GM12864 (cell line): ENCODE measurements at regions not wholly inside any gene's neighbourhood (a gene's known extent, or its start where the extent isn't known, plus 50 kb on each side); places are given as distances from the start of the nearest gene placed in this dataset.

Experiments
- DNase-seq: peaks from one replicate; pipeline ENCODE4 v3.0.0-alpha.2; 2011; ENCODE audit warnings: low read depth
- H3K4me3 ChIP-seq: 2 replicates; pipeline ENCODE4 v1.5.1; 2011; ENCODE audit warnings: mild to moderate bottlenecking, low read depth, low read length, control low read depth
- CTCF ChIP-seq: IDR thresholded peaks from 2 replicates; pipeline ENCODE4 v1.5.1; 2011; ENCODE audit warnings: low read depth, mild to moderate bottlenecking, moderate library complexity, low read length, control low read depth, inconsistent platforms; ENCODE audit errors: missing control alignments

GRCh38 chr16:74100395-74101326 is 196.0 kb upstream of the PSMD7 start:
- TF ChIP-seq CTCF: no peak
- no peak overlapping the region for H3K4me3 ChIP-seq
- no peak for DNase-seq

GRCh38 chr16:74099530-74099929 is 197.1 kb upstream of the PSMD7 start:
- no peak for TF ChIP-seq CTCF

GRCh38 chr16:74094962-74095361 is 201.7 kb upstream of the PSMD7 start:
- H3K4me3 ChIP-seq: no peak overlapping the region
- TF ChIP-seq CTCF: no peak
- no peak for DNase-seq

More at GRCh38 chr16:74099530-74099929, 197.1 kb upstream of the PSMD7 start:
- H3K4me3 ChIP-seq: no peak overlapping the region
- no peak for DNase-seq

GRCh38 chr16:74094514-74094913 is 202.1 kb upstream of the PSMD7 start:
- no peak overlapping the region for H3K4me3 ChIP-seq
- no peak for TF ChIP-seq CTCF
- no peak for DNase-seq

- no peak for DNase-seq
- H3K4me3 ChIP-seq: no peak overlapping the region
- TF ChIP-seq CTCF: no peak
These were observed 204.3 kb upstream of the PSMD7 start for GRCh38 chr16:74092336-74092735.

- TF ChIP-seq CTCF: no peak
- no peak overlapping the region for H3K4me3 ChIP-seq
- DNase-seq: no peak
These were observed 205.7 kb upstream of the PSMD7 start for GRCh38 chr16:74090871-74091270.

- no peak overlapping the region for H3K4me3 ChIP-seq
- no peak for DNase-seq
- no peak for TF ChIP-seq CTCF
These were observed 213.1 kb upstream of the PSMD7 start for GRCh38 chr16:74083541-74083940.
